NCI-H446 (cell line): ENCODE measurements at regions not wholly inside any gene's neighbourhood (a gene's known extent, or its start where the extent isn't known, plus 50 kb on each side); places are given as distances from the start of the nearest gene placed in this dataset.

Experiments
- DNase-seq, 2 experiments: peaks; one replicate each; lab custom pipeline; 2025; lab: John Stamatoyannopoulos, UW

GRCh38 chr12:108037960-108038359, 91.1 kb upstream of the WSCD2 start:
- no peak for DNase-seq

GRCh38 chr12:108039794-108040193, 89.3 kb upstream of the WSCD2 start:
- DNase-seq: no peak

DNA sequence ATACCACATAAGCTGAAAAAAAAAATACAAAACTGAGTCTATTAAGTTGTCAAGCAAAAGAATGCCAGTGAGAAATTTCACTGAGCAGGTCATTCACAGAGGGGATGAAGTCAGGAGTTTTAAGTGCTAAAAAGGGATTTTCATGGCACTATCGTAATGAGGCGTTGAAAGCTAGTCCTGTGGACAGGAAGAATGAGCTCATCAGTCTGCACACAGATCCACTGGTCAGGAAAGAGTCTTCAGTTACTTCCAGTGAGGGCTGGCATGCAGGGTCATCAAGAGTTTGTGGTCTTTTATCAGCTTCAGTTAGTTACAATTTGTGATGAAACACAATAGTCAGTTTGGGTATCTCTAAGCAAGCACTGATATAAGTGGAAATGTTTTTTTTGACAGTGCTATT, 88.1 kb upstream of the WSCD2 start:
- no peak for DNase-seq

DNA sequence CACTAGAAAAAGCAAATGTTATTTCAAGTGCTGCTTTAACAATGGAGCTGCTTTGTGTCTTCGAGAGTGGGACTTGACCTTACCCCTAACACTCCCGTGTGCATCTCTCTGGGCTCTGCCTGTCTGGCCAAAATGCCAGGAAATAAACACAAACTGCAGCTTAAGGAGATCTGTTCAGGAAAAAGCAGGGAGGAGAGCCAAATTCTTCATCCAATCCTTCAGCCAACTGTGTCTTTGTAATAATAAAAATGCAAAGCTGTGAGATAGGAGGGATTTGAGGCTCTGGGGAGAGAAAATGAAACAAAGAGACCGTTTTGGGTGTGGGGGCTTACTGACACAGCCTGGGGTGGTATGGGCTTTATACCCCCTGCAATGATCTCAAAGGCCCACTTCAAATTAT, 85.8 kb upstream of the WSCD2 start:
- DNase-seq: no peak

- no peak for DNase-seq
These were observed 85.1 kb upstream of the WSCD2 start for GRCh38 chr12:108043750-108044533.

- DNase-seq: no peak
These were observed 83.0 kb upstream of the WSCD2 start for GRCh38 chr12:108046135-108046534.

DNA sequence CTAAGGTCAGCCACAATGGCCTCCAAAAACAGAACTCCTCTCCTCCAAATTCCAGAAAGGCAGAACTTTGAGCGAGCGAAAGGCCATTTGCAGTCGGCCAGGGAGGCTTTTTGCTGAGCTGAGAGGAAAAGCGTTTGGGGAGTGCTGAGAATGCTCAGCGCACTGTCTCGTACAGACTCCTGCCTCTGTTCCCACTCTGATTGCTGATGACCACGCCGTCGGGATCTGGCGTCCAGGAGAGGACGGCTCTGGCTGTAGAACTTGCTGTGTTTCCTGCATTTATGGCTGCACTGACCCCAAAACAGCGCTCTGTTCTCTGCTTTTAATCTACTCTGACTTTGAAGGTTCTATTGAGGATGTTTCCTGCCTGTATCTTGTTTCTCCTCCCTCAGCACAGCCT, 82.4 kb upstream of the WSCD2 start:
- DNase-seq: no peak

DNA sequence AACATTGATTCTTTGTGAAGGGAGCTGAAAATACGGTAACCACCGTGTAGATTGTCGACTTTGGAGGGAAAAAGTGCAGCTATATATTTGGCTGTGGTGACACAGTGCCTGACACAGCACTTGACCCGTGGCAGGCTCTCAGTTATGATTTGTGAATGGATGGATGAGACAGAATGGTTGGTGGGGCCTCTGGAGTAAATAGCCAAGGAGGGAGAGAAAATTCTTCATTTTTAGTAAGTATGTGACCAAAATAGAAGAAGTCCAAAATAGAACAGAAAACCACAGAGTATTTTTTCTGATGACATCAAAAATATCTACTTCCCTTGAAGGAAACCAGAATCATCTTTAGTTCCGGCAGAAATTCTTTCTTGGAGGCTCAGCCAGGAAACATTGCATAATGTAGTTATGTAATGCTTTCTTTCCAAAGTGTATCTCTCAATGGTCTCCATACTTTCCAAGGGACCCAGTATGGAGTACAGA, 82.0 kb upstream of the WSCD2 start:
- no peak for DNase-seq

GRCh38 chr12:108048686-108049085, 80.4 kb upstream of the WSCD2 start:
- DNase-seq: no peak

- DNase-seq: no peak
These were observed 78.4 kb upstream of the WSCD2 start for GRCh38 chr12:108050696-108051095.

DNA sequence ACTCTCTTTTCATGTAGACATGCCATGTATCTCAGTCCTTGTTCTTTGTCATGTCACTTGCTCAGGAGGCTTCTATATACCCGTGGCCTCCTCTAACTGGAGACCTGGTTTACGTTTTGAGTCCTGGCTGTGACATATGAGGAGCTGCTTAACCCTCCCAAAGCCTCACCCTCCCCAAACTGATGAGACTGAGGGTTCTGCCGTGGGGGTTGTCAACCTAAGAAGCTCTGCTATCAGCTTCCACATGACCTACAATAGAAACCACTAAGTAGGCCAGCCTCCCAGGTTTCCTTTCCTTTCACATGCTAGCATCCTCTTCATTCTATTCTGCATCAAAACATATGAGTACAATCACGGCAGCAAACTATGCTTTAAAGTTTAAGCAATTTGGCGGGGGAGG, 76.8 kb upstream of the WSCD2 start:
- no peak for DNase-seq

DNA sequence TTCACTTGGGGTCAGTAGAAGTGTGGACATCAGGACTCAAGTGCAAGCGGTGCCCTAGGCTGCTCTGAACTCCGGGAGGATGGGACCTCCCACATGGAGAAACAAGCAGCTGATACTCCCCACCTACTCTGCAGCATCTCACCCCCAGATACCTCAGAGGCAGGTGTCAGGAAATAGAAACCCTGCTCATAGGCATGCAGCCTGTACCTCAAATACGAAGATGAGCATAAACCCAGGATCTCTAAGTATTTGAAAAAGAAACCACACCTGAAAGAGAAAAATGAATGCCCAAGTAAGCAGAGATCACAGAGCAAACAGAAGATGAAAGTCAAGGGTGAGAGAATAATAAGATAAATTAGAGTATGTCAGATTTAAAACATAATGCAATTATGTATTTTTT, 75.6 kb upstream of the WSCD2 start:
- no peak for DNase-seq

GRCh38 chr12:108054496-108054895, 74.6 kb upstream of the WSCD2 start:
- DNase-seq: no peak

DNA sequence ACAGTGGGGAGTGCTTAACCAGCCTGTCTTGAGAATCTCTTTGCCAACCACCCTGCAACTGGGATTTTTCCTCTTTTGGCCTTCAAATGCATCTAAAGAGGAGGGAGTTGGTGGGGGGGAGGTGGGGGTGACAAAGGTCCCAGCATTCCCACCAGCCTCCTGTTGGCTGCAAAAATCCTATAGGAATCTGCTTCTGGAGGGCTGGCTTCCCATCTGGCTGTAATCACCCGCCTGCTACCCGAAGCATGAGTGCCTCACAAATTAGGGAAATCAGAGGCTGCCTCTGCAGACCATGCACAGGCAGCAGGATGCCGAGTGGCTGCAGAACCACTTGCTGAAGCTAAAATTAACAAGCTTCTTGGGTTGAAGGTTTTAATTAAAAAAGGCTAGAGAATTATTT, 73.9 kb upstream of the WSCD2 start:
- DNase-seq: no peak

DNA sequence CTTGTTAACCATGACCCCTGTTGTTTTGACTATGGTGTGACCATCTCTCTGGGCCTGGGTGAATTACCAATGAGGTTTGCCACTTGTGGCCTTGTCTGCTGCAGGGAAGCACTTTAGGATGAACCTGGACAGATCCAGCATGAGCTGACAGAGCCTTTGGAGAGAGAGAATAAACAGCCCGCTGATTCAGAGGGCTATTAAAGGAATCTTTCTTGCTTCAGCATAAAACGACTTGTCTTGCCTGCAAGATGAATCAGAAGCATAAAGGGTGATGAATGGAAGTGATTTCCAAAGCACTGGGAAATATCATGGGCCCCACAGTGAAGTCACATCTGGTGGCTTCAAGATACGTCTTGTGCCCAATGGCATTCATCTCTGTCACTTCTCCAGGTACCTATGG, 69.0 kb upstream of the WSCD2 start:
- no peak for DNase-seq

- DNase-seq: no peak
These were observed 68.2 kb upstream of the WSCD2 start for GRCh38 chr12:108060903-108061302.

- peak in 1 of 2 experiments; percentile 15 for DNase-seq
These were observed 65.9 kb upstream of the WSCD2 start for GRCh38 chr12:108063192-108063591.

DNA sequence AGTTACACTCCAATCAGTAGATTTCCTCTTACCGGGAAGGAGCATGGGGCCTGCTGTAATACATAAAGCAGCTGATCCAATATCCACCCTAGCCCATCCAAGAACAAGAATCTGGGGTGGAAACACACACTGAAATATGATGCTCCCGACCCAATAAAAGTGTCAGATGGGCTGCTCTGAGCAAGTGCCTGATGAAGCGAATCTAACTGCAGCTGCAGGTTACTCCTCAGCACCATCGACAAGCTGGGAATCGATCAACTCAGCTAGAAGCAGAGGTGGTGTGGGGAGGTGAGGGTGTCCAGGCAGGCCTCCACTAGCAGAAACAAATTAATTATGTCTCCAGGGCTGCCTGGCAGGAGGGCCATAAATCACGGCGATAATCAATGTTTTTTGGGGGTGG, 64.0 kb upstream of the WSCD2 start:
- no peak for DNase-seq

- DNase-seq: no peak
These were observed 62.2 kb upstream of the WSCD2 start for GRCh38 chr12:108066583-108067577.

GRCh38 chr12:108069651-108070165, 59.4 kb upstream of the WSCD2 start:
- DNase-seq: no peak

GRCh38 chr12:108075561-108075960, 53.5 kb upstream of the WSCD2 start:
- DNase-seq: no peak

DNA sequence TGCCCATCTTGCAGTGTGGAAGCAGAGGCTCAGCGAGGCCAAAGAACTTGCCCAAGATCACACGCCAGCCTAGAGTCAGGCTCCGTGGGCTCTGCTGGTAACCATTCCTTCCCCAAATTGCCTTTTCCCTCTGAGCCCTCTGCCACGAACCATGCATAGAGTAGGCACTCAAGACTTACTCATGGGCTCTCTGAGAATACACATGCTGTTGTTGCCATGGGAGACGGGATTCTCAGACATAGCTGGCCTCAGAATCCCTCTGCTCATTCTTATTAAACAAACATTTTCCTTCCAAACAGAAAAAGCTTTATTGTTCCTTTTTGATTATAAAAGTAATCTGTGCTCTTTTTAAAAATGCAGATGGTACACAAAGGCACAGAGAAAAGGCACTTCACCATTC, 52.5 kb upstream of the WSCD2 start:
- DNase-seq: no peak

DNA sequence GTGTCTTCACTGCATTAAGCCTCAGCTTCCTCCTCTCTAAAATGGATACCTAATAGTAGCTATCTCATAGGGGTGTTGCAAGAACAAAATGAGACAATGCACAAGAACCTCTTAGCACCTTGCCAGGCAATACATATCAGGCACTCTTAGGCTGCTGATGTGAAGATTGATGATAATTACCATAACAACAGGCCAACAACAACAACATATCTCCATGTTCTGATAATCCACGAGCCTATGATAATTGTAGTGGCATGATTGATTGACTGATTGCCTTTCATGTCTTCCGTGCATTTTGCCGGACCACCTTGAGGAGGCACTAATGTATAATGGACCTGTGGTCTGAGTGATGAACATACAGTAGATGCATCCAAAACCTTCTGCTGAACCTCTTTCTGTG, 50.7 kb upstream of the WSCD2 start:
- DNase-seq: no peak
